ACHN (cell line): ENCODE measurements at regions not wholly inside any gene's neighbourhood (a gene's known extent, or its start where the extent isn't known, plus 50 kb on each side); places are given as distances from the start of the nearest gene placed in this dataset.

ENCODE experiments used
- DNase-seq: peaks from one replicate; pipeline ENCODE4 v3.0.0-alpha.2; 2015
- in situ Hi-C: cut with HindIII; loops from 2 replicates; pipeline ENCODE4 v1.10.0; 2017; ENCODE audit warnings: low sequenced_read_pairs, low pct_ligation_motif_present, low pct_unique_long_range_greater_than_20kb

DNA sequence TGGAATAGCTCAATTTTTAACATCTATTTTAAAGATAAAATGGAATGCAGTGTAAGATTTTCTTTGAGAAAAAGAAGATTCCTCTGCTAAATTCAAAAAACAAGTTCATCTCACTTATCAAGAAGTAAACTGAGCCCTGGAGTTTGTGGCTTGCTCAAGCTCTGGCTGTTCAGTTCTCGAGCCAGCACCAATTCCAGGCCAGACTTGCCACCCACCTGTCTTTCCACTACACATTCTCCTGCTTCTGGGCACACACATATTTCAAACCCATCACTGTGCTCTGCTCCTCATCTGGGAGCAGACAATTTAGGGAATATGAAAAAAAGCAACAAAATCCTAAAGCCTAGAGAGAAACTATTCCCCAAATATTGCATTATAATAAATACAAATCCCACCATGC lies 424.5 kb downstream of the ENC1 start:
- no peak for DNase-seq
- in situ Hi-C loops: no loop called here

DNA sequence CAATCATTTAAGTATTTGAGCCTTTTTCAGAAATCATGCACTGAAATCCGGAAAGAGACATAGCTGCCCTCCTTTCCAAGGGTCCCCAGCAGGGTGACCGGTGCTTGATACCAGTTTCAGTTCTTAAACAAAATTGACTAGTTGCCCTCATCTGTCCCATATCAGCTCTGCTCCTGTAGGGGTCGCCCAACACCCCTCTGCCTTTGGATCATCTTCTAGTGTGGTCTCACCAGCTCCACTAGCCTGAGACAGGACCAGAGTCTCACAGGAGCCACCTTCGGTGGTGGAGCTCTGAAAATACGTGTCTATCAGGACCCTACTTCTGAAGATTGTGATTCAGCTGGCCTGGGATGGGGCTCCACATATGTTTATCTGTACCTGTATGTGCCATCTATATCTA lies 428.2 kb downstream of the ENC1 start:
- in situ Hi-C loops: no loop called here
- DNase-seq: peak; percentile 38

DNA sequence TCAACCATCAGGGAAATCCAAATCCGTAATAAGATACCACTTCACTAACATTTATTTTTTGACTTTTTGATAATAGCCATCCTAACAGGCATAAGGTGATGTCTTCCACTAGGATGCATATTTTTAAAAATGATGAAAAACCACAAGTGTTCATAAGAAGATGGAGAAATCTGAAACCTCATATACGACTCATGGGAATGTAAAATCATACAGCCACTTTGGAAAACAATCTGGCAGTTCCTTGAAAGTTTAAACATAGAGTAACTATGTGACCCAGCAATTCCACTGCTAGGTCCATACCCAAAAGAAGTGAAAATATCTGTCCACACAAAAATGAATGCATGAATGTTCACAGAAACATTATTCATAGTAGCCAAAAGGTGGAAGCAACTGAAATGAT lies 431.0 kb downstream of the ENC1 start:
- in situ Hi-C loops: no loop called here
- DNase-seq: no peak

DNA sequence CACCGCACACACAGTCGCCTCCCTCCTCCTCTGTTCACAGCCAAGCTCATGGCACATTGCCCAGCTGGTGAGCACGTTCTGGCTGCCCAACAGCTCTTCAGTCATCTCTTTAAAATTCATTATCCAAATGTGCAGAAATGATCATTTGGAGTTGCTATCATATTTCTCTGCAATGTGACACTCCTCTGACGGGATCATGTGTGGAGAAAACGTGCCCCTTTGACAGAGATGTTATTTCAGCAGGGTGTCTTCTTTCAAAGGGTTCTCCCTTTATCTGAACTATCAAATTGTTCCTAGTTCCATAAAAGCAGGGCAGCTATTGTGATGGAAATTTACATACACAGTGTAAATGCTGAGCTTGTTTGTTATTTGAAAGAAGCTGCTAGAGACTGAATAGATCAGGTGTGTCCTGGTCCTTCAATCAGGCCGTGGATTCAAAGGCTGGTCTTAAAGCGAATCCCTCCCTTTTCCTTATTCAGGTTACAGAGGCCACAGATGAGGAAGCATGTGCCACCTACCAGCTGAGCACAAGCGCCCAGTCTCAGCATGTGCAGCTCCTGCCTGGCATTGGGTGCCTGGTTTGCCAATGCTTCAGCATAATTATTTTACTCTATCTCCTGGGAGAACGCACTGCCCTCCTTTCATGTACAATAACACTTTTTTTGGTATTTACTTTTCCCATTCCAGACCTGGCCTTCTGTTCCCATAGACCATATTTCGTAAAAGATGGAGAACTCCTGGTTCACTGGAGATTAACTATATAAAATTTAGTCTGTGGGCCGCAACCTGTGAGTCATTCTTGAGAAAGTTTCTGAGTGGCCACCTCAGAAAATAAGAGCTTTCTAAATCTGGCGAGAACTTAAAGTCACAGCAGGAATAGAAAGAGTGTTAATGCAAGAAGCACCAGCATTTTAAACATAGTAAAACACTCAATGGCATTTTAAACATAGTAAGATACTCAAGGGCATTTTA lies 433.7 kb downstream of the ENC1 start:
- in situ Hi-C loops: no loop called here
- peak; percentile 69 for DNase-seq

DNA sequence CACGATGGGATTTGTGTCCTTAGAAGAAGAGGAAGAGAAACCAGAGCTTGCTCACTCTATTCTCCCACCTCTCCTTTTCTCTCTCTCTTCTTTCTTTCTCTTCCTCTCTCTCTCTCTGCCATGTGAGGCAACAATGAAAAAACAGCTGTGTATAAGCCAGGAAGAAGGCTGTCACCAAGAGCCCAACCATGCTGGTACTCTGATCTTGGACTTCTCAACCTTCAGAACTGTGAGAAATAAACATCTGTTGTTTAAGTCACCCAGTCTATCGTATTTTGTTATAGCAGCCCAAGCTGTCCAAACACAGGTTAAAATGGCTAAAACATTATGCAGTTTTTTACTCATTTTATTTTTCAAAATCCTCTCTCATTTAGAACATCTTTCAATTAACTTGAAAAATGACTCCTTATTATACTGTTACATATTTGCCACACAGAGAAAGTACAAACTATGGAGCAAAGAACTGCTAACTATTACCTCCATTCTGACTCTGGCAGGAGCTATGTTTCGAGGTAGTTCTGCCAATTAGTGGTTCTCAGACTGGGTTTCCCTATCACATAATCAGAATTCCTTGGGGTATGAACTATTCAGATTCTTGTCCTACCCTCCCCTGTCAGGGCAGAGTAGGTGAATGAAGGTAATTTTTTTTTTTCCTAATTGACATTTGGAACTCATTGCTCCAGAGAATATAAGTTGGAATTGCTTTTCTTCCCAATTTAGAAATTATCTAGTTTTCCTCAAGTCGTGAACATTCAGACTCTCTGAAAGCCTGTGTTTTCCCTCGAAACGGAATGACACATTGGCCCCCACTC lies 434.6 kb downstream of the ENC1 start:
- in situ Hi-C loops: no loop called here
- DNase-seq: peak; percentile 27

DNA sequence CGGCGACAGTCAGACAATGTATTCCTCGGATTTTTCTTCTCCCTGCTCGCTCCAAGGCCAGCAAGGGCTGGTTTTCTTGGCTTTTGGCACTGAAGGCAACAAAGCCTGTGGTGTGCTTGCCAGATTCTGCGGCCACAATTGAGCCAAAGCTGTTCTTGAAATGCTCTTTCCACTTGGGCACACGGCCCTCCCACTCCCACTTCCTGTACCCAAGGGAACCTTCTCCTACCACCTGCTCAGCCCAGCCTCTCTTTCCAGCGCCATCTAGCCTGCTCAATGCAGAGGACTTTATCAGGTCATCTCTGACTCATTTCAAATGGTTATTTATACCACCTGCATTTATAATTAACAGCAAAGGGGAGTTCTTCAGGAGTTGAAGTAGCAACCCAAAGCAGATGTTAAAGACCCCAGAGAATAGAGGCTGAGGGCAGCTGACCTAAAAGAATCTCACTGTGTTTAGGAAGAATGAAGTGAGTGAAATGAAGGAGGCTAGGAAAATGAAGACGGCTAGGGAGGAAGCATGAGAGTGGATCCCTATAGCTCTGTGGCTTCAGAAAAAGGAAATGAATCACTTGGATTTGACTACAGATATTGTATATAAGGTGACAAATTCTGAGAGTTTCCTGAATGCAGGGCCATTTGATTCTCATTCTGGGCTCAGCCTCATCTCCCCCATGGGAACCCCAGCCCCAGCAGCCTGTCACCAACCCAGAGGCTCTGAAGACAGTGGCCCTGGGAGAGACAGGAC lies 439.0 kb downstream of the ENC1 start:
- DNase-seq: peak; percentile 46
- in situ Hi-C loops: no loop called here

DNA sequence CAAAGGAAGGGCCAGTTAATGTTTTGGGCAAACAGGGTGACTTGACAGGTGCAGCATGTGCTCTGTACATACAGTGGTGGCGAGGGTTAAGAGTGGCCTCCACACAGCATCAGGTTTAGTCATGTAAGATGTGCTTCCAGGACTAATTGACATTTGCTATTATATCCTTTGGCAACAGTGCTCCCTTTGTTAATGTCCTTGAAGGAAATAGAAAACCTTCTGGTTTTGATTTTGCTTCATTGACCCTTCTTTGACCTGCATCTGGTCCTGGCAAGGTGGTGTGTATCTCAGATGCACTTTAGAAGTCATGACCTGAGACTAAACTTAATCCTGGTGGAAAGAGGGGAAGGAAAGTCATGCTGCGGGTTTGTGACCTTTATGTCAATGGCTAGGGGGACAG lies 440.0 kb downstream of the ENC1 start:
- no peak for DNase-seq
- in situ Hi-C loops: no loop called here

DNA sequence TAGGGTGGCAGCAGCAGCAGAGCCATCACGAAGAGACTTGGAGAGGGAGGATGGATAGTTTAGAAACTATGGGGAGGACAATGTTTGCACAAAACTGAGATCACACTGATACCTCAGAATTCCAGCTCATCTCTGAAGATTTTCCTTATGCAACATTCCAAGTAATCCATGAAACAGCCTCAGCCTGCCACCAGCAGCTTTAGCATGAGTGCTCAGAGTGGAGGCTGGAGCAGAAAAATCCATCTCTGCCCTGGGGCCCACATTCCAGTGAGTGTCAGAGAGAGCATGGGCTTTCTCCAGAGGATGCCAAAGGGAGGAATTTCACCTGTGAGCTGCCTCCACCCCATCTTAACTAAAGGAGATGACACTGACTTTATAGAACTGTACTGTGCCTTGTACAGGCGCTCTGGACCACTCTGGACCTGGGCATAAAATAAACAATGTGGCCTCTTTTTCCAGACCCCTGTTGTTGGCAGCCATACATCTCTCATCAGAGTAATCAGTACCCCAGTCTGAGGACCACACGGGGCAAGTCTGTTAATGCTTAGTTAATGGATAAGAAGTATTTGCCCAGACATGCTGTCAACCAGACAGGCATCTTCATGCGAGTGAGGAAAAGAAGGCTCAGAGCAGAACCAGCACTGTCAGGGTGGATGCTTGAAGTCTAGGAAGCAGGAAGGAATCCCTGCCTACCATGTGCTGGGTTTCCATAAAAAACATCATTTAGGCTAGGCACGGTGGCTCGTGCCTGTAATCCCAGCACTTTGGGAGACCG lies 440.9 kb downstream of the ENC1 start:
- in situ Hi-C loops: no loop called here
- no peak for DNase-seq

DNA sequence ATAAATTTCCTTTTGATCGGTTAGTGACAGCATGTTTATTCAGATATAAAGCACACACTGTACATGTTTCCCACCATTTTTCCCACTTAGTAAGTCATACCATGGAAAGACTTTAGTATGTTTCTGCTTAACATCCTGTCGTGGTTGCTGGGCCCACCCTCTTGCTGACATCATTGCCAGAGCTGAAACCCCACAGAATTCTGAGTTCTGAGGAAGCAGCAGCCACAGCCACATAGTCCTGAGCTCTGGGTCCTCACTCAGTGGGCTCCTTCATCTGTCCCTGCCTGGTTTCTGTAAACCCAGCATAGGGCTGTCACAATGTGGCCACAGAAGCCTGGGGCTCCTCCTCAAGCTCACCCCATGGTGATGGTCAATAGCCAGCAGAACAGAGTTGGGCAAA lies 441.5 kb downstream of the ENC1 start:
- in situ Hi-C loops: no loop called here
- no peak for DNase-seq

DNA sequence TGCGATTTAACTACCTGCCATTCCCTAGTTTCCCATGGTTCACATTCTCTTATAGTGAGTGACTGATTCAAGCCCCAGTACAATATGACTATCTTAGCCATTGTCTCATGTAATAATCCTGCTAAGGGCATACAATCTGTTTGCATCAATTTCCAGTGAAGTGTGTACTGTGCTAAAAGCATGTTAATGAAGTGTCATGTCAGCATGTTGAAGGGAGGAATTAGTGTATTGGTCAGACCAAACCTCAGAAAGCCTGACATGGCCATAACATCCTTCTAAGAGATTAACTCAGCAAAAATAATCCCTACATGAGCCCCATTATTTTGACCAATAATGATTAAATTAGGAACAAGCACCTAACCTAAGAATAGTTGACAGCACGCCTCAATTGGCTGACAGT lies 442.4 kb downstream of the ENC1 start:
- in situ Hi-C loops: no loop called here

DNA sequence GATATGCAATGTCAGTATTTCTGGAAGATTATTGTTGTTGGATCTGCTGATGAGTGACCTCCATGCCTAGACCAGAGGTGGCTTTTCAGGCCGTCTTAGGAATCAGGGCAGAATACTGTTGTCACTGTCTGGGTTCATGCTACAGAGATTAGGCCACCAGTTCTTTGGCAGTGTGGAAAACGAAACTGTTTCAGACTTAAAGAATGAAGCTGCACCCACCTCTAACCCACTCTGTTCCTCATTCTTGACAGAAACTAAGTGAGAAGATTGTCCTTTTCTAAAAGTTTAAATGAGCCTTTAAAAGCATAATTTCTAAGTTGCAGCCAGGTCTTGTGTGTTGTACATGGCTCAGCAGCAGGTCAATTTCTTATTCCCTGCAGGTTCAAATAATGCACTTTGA lies 444.3 kb downstream of the ENC1 start:
- in situ Hi-C loops: no loop called here
- DNase-seq: no peak

More for the DNA sequence above, 442.4 kb downstream of the ENC1 start:
- DNase-seq: no peak

DNA sequence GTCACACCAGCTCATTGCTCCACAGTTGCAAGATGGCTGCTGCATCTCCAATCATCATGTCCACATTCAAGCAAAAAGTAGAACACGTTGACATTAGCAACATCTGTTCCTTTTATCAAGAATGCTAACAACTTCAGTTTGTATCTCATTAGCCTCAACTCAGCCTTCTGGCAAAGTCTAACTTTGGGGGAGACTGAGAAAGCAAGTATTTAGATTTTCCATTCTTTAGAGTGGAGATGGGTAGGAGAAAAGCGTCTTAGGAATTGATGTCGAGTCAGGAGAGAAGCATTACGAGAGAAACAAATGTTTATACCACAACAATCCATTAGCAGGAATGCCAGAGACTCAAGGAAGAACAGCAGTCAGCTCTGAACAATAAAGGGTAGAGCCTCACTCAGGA lies 446.3 kb downstream of the ENC1 start:
- DNase-seq: no peak
- in situ Hi-C loops: no loop called here

DNA sequence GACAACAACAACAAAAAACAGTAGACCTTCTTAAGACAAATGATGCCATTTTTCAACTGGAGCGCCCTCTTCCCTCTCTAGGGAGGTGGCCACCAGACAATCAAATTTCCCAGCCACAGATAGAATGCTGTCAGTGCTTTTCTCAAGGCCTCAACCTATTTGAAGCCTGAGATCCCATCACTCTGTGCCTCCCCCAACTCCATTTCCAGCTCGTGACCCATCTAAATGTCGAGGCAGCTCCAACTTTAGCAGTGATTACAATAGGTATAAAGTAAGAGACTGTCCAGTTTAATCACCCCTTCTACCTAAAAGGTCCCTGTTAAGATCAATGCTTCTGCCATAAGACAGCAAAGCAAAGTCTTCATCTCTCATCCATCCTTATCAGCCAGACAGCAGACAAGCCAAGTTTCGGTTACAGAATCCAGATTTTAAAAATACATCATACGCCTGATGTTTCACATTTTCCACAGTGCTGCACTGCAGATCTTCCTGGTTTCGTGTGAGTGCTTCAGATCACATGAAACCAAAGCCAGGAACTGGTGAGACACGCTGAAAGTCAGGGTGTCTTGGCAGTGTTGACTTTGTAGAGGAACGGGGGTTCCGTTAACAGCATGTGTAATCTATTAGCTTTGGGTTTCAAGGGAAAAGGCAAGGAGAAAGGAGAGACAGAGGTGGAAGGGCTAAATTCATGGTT lies 447.8 kb downstream of the ENC1 start:
- DNase-seq: no peak
- in situ Hi-C loops: no loop called here

DNA sequence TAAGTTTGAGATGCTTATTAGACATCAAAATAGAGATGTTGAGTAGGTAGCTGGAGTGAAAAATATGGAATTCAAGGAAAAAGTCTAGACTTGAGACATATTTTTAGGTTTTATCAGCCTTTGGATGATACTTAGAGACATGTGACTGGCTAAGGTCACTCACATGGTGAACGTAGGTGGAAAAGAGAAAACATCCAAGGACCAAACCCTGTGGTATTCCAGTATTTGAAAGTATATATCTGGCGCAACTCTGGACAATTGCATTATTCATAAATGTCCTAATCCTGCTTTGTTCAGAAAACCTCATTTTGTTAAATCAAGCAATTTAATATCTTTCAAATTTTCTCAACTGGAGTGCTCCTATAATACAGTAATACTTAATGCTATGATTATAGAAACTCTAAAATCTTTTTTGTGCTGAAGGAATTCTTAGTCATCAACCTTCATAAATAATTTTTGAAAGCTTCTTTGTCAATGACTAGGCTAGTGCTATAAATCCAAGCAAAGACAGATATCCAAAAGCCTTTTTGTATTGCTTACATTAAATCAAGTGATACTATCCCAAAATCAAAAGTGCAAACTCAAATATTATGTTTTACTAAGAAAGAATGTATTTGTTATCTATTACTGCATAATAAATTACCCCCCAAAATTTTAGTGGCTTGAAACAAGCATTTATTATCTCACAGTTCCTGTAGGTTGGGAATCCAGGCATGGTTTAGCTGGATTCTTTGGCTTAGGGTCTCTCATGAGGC lies 452.0 kb downstream of the ENC1 start:
- in situ Hi-C loops: no loop called here
- DNase-seq: no peak

DNA sequence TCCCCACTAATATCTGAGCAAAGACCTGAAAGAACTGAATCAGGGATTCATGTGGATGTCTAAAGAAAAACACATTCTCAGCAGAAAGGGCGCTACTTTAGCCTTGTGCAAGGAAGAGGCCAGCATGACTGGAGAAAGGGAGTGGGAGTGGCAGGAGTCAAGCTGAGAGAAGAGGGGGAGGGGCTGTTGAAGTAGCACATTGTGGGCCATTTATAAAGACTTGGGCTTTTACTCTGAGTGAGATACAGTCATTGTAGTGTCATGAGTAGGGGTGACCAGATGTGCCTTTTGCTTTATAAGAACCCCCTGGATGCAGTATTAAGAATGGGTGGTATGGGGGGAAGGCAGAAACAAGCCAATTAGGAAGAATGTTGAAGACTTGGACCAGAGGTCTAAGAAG lies 452.8 kb downstream of the ENC1 start:
- DNase-seq: no peak
- in situ Hi-C loops: no loop called here

DNA sequence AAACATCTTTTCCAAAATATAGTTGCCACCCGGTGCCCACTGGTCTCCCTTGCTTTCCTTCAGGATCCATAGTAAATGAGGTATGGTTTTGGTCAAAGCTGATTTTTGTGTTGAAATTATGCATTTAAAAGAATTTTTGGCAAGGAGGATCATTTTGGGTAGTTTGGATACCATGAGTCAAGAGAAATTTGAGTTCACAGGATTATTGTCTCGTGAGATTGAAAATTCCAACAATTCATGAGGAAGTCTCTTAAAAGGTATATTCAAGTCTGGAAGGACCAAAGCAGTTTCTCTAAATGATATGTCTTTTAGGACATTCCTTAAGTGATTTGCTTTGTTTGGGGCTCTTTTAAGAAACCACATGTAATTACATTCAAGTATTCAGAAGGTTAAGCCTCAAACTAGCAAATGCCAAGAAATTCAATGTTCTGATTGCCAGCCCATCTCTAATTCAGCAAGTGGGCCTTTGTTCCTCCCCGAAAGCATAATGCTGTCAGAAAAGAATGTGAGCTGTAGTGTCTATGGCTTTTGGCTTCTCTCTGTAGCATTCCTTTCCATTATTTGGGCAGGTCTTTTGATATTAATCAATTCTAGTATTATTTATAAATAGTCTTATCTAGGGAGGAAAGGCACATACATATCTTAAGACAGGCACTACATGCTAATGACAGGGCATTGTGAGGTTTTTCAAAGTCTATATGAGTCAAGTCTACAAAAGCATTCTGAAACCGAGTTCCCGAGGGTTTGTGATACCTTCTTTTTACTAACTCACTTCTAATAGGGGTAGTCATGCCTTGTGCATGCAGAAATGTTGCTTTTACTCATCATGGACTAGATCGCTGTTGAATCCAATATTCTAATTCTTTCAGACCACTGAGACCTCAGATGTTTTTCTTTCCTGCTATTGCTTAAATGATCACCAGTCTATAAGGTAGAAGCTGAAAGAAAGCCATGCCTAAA lies 453.9 kb downstream of the ENC1 start:
- no peak for DNase-seq
- in situ Hi-C loops: no loop called here
